Neuronal stem cell (in vitro differentiated cells): ENCODE measurements at regions not wholly inside any gene's neighbourhood (a gene's known extent, or its start where the extent isn't known, plus 50 kb on each side); places are given as distances from the start of the nearest gene placed in this dataset.
A peak's percentile ranks its signal among the peaks of the same experiment; 100 is the strongest.

Experiments used
- DNase-seq: peaks from one replicate; pipeline ENCODE4 v3.0.0-alpha.2; 2013; ENCODE audit warnings: low spot score
- H2AFZ ChIP-seq: one replicate; pipeline ENCODE4 v1.6.1; 2013; ENCODE audit warnings: mild to moderate bottlenecking, low read length, inconsistent platforms
- H2AK5ac ChIP-seq: 2 replicates; pipeline ENCODE4 v1.6.1; 2013; ENCODE audit warnings: low read depth, mild to moderate bottlenecking, inconsistent platforms, low read length, moderate library complexity, mixed read lengths
- H2BK120ac ChIP-seq: 2 replicates; pipeline ENCODE4 v1.6.1; 2013; ENCODE audit warnings: low read depth, mild to moderate bottlenecking, inconsistent platforms, low read length, moderate library complexity, mixed read lengths
- H2BK12ac ChIP-seq: one replicate; pipeline ENCODE4 v1.6.1; 2013; ENCODE audit warnings: low read length, inconsistent platforms
- H2BK15ac ChIP-seq: 2 replicates; pipeline ENCODE4 v1.6.1; 2013; ENCODE audit warnings: mild to moderate bottlenecking, low read length, inconsistent platforms, mixed read lengths
- H2BK5ac ChIP-seq: one replicate; pipeline ENCODE4 v1.6.1; 2013; ENCODE audit warnings: inconsistent platforms, mild to moderate bottlenecking, low read length, moderate library complexity
- H3K14ac ChIP-seq: one replicate; pipeline ENCODE4 v1.6.1; 2013; ENCODE audit warnings: low read length, inconsistent platforms
- H3K18ac ChIP-seq: 2 replicates; pipeline ENCODE4 v1.6.1; 2013; ENCODE audit warnings: low read length, inconsistent platforms
- H3K23ac ChIP-seq: 2 replicates; pipeline ENCODE4 v1.6.1; 2013; ENCODE audit warnings: low read depth, mild to moderate bottlenecking, mixed read lengths, low read length, inconsistent platforms; ENCODE audit not compliant: poor library complexity
- H3K27ac ChIP-seq: replicated peaks from 3 replicates; pipeline ENCODE4 v1.5.1; 2013; ENCODE audit warnings: low read length, inconsistent platforms
- H3K27me3 ChIP-seq, 3 experiments: 2 replicates each; pipeline ENCODE4 v1.6.1; 2013; ENCODE audit warnings: low read length in 3 of 3, mild to moderate bottlenecking in 2 of 3, inconsistent platforms in 1 of 3, low read depth in 1 of 3, mixed read lengths in 1 of 3, moderate library complexity in 1 of 3; ENCODE audit not compliant: control insufficient read depth in 3 of 3, insufficient read depth in 3 of 3
- H3K36me3 ChIP-seq, 2 donors: replicated peaks in 1 of 2; 2 replicates each; pipeline ENCODE4 v1.6.1; 2013; ENCODE audit warnings: low read length in 2 of 2; ENCODE audit not compliant: control insufficient read depth in 2 of 2, insufficient read depth in 2 of 2
- H3K4ac ChIP-seq: 2 replicates; pipeline ENCODE4 v1.6.1; 2013; ENCODE audit warnings: inconsistent platforms, mild to moderate bottlenecking, low read length, moderate library complexity
- H3K4me1 ChIP-seq, 2 donors: 1 replicate in 1 of 2; 2 replicates in 1 of 2; pipeline ENCODE4 v1.6.1; 2013; ENCODE audit warnings: low read length in 2 of 2, low read depth in 1 of 2; ENCODE audit not compliant: control insufficient read depth in 2 of 2, insufficient read depth in 1 of 2
- H3K4me2 ChIP-seq: one replicate; pipeline ENCODE4 v1.6.1; 2013; ENCODE audit warnings: mild to moderate bottlenecking, low read length, inconsistent platforms; ENCODE audit not compliant: insufficient read depth, poor library complexity, severe bottlenecking
- H3K4me3 ChIP-seq, 2 donors: 2 replicates each; pipeline ENCODE4 v1.5.1; 2013; ENCODE audit warnings: low read length in 2 of 2, mild to moderate bottlenecking in 2 of 2, inconsistent platforms in 1 of 2, moderate library complexity in 1 of 2
- H3K79me1 ChIP-seq: one replicate; pipeline ENCODE4 v1.6.1; 2013; ENCODE audit warnings: low read depth, mild to moderate bottlenecking, inconsistent platforms, low read length, moderate library complexity
- H3K9ac ChIP-seq: one replicate; pipeline ENCODE4 v1.6.1; 2013; ENCODE audit warnings: mild to moderate bottlenecking, low read depth, low read length, inconsistent platforms; ENCODE audit not compliant: poor library complexity
- H3K9me3 ChIP-seq, 2 donors: replicated peaks in 1 of 2; 2 replicates each; pipeline versions ENCODE3 to v1.6.1; 2013; ENCODE audit warnings: low read length in 2 of 2, mild to moderate bottlenecking in 2 of 2, inconsistent platforms in 1 of 2, low read depth in 1 of 2, mixed read lengths in 1 of 2, moderate library complexity in 1 of 2; ENCODE audit not compliant: control insufficient read depth in 2 of 2, insufficient read depth in 1 of 2
- H4K8ac ChIP-seq: one replicate; pipeline ENCODE4 v1.6.1; 2013; ENCODE audit warnings: low read depth, mild to moderate bottlenecking, inconsistent platforms, low read length, moderate library complexity
- H4K91ac ChIP-seq: one replicate; pipeline ENCODE4 v1.6.1; 2013; ENCODE audit warnings: low read length, low read depth, mild to moderate bottlenecking, inconsistent platforms; ENCODE audit not compliant: poor library complexity
- WGBS, 2 donors: extraction: QIAGEN DNeasy Blood & Tissue Kit; methylation state at CpG; one replicate each; pipeline ENCODE4 v1.1.7; 2013; ENCODE audit warnings: missing lambda C conversion rate in 2 of 2, mixed read lengths in 1 of 2; ENCODE audit not compliant: insufficient read length in 2 of 2, insufficient replicate concordance in 1 of 2; ENCODE audit errors: extremely low coverage in 2 of 2; 5-methylcytosine and 5-hydroxymethylcytosine counted together

DNA sequence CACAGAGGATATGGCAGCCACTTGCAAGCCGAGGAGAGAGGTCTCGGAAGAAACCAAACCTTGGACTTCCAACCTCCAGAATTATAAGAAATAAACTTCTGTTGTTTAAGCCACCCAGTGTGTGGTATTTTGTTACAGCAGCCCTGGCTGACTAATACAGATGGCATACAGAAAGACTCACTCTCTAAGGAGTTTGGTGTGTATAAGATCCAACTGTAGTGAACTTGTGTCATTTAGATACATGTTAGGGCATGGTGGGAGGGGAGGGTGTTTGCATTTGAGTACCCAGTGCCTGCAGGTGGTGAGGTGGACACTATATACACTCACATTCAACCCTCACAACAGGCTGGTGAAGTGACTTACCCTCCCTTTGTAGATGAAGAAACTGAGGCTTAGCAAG lies 233.2 kb upstream of the KLF3 start:
- Histone ChIP-seq H3K36me3 (no peaks in the 10 kb centered on the region), H2AK5ac (no peak overlapping the region), H3K79me1 (no peaks in the 10 kb centered on the region), H3K4me1 (peaks cover 0 to 2% of the 10 kb centered on the region in 2 donors), H4K8ac (no peak overlapping the region), H3K27ac (no peak overlapping the region), H3K9ac (no peak overlapping the region), H3K27me3 (no peaks in the 10 kb centered on the region), H2BK12ac (no peak overlapping the region), H3K14ac (no peak overlapping the region), H2AFZ (no peak overlapping the region), H3K18ac (no peak overlapping the region), H3K23ac (no peak overlapping the region), H2BK15ac (no peak overlapping the region), H4K91ac (no peak overlapping the region), H3K4ac (no peak overlapping the region), H2BK5ac (no peak overlapping the region), H3K4me2 (no peak overlapping the region), H2BK120ac (no peak overlapping the region), H3K4me3 (no peak overlapping the region), H3K9me3 (no peaks in the 10 kb centered on the region)
- DNase-seq: no peak
- WGBS, 2 donors: no CpG with 5 or more reads among the region's 2 CpGs

- WGBS, 2 donors: no CpG with 5 or more reads among the region's 5 CpGs
- Histone ChIP-seq H3K36me3 (no peaks in the 10 kb centered on the region), H3K9me3 (peaks cover 7 to 8% of the 10 kb centered on the region in 2 donors), H3K4me1 (no peaks in the 10 kb centered on the region), H2BK5ac (no peak overlapping the region), H3K4ac (no peak overlapping the region), H4K8ac (no peak overlapping the region), H3K4me3 (no peak overlapping the region), H3K4me2 (no peak overlapping the region), H2AFZ (no peak overlapping the region), H3K79me1 (no peaks in the 10 kb centered on the region), H3K23ac (no peak overlapping the region), H4K91ac (no peak overlapping the region), H3K27ac (no peak overlapping the region), H3K14ac (no peak overlapping the region), H3K18ac (no peak overlapping the region), H2BK120ac (no peak overlapping the region), H3K27me3 (no peaks in the 10 kb centered on the region), H3K9ac (no peak overlapping the region), H2BK12ac (no peak overlapping the region), H2AK5ac (no peak overlapping the region), H2BK15ac (no peak overlapping the region)
- no peak for DNase-seq
Measured at GRCh38 chr4:38442073-38442788, 221.8 kb upstream of the KLF3 start.

DNA sequence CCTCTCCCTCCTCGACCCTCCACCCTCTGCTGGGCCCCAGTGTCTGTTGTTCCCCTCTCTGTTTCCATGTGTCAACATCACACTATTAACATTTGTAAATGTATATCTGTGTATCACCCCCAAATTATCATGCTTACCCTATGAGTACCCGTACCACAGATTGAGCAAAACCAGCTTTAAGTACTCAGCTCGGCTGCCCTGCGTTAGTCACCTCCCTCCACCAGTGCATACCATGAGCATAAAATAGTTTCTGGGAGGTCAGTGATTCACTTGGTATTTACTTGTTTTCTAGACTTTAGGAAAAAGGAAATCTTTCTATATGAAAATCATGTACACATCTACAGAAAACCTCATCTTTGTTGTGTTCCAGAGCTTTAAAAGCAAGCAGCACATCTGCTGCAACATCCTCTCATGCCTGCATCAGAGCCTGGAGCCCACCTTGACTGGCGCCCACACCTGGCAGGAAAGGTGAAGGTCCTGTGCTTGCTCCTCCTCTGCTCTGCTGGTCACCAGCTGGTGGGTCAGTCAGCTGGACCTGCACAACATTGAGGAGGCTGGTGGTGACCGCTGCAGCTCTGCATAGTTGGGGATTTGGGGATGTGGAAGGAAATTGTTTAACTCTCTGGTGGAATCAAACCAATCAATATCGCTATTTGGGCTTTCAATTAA lies 214.4 kb upstream of the KLF3 start:
- Histone ChIP-seq H3K4me1 (peaks cover 0 to 1% of the 10 kb centered on the region in 2 donors), H3K4ac (no peak overlapping the region), H2BK12ac (no peak overlapping the region), H3K18ac (peak overlapping the region; percentile 49), H3K14ac (no peak overlapping the region), H2BK15ac (no peak overlapping the region), H3K9ac (no peak overlapping the region), H2BK5ac (no peak overlapping the region), H2AFZ (no peak overlapping the region), H3K27ac (no peak overlapping the region), H3K27me3 (no peaks in the 10 kb centered on the region), H3K36me3 (no peaks in the 10 kb centered on the region), H3K4me3 (no peak overlapping the region), H4K91ac (no peak overlapping the region), H2AK5ac (peak overlapping the region; percentile 51), H3K4me2 (no peak overlapping the region), H3K23ac (no peak overlapping the region), H2BK120ac (no peak overlapping the region), H4K8ac (no peak overlapping the region), H3K9me3 (peaks cover 0 to 4% of the 10 kb centered on the region in 2 donors), H3K79me1 (no peaks in the 10 kb centered on the region)
- WGBS, 2 donors: no CpG with 5 or more reads among the region's 7 CpGs
- no peak for DNase-seq

DNA sequence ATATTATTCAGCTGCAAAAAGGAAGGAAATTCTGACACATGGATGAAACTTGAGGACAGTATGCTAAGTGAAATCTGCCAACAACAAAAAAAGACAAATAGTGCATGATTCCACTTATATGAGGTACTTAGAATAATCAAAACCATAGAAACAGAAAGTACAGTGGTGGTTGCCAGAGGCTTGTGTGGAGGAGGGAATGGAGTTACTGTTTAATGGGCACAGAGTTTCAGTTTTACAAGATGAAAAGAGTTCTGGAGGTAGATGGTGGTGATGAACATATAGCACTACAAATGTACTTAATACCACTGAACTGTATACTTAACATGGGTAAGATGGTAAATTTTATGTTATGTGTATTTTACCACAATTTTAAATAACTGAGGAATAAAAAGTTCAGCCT lies 212.0 kb upstream of the KLF3 start:
- Histone ChIP-seq H3K18ac (no peak overlapping the region), H3K4me2 (no peak overlapping the region), H4K91ac (no peak overlapping the region), H3K36me3 (no peaks in the 10 kb centered on the region), H2BK5ac (no peak overlapping the region), H3K4me1 (peaks cover 0 to 4% of the 10 kb centered on the region in 2 donors), H4K8ac (no peak overlapping the region), H3K14ac (no peak overlapping the region), H2AFZ (no peak overlapping the region), H3K4ac (no peak overlapping the region), H3K27me3 (no peaks in the 10 kb centered on the region), H2BK120ac (no peak overlapping the region), H2BK12ac (no peak overlapping the region), H3K27ac (no peak overlapping the region), H3K9ac (no peak overlapping the region), H3K79me1 (no peaks in the 10 kb centered on the region), H3K23ac (no peak overlapping the region), H3K4me3 (no peak overlapping the region), H3K9me3 (peaks cover 0 to 4% of the 10 kb centered on the region in 2 donors), H2BK15ac (no peak overlapping the region), H2AK5ac (no peak overlapping the region)
- no peak for DNase-seq
